K562 (cell line): ENCODE measurements at regions not wholly inside any gene's neighbourhood (a gene's known extent, or its start where the extent isn't known, plus 50 kb on each side); places are given as distances from the start of the nearest gene placed in this dataset.

ENCODE experiments used
- NR1H2 ChIP-seq: sonication (generic); formaldehyde crosslinking; IDR thresholded peaks from 2 replicates; pipeline ENCODE4 v1.4.0; 2020; ENCODE audit warnings: mild to moderate bottlenecking, missing genetic modification reagents
- TEAD2 ChIP-seq: fragments of 450-650 bp; IDR thresholded peaks from 2 replicates; pipeline ENCODE4 v1.6.1; 2016; ENCODE audit warnings: missing genetic modification characterization, control low read depth, missing compliant biosample characterization
- TF ChIP-seq, protein P1 (sequence below), 2 experiments: fragments of 450-650 bp; formaldehyde crosslinking in 1 of 2; IDR thresholded peaks; 2 replicates each; pipeline versions ENCODE4 v1.4.0 to v1.6.1; 2014 to 2020; ENCODE audit warnings: mild to moderate bottlenecking in 2 of 2, borderline replicate concordance in 1 of 2, low read depth in 1 of 2
- TF ChIP-seq, protein P2 (sequence below): sonication (generic); formaldehyde crosslinking; IDR thresholded peaks from 2 replicates; pipeline ENCODE4 v1.8.0; 2022; ENCODE audit warnings: mild to moderate bottlenecking, missing genetic modification reagents, borderline replicate concordance

DNA sequence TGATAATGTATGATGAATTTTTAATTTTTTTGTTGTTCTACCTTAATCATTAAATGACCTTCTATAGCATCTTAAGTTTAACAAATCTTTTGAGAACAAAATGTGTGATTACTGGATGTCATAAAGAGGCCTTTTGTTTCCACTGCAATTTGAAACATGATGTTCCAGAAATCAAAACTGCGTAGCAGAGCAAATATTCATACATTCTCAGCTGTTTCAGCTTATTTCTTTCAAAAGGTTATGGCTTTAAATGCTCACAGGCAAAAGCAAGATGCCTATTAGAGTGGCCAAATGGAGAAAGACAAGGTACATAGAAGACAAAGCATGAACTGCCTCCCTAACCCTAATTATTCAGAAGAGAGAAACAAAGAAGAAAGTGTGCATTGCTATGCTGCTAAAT lies 233.0 kb upstream of the SLC7A11 start (continued):
- TF ChIP-seq, protein P1, sequence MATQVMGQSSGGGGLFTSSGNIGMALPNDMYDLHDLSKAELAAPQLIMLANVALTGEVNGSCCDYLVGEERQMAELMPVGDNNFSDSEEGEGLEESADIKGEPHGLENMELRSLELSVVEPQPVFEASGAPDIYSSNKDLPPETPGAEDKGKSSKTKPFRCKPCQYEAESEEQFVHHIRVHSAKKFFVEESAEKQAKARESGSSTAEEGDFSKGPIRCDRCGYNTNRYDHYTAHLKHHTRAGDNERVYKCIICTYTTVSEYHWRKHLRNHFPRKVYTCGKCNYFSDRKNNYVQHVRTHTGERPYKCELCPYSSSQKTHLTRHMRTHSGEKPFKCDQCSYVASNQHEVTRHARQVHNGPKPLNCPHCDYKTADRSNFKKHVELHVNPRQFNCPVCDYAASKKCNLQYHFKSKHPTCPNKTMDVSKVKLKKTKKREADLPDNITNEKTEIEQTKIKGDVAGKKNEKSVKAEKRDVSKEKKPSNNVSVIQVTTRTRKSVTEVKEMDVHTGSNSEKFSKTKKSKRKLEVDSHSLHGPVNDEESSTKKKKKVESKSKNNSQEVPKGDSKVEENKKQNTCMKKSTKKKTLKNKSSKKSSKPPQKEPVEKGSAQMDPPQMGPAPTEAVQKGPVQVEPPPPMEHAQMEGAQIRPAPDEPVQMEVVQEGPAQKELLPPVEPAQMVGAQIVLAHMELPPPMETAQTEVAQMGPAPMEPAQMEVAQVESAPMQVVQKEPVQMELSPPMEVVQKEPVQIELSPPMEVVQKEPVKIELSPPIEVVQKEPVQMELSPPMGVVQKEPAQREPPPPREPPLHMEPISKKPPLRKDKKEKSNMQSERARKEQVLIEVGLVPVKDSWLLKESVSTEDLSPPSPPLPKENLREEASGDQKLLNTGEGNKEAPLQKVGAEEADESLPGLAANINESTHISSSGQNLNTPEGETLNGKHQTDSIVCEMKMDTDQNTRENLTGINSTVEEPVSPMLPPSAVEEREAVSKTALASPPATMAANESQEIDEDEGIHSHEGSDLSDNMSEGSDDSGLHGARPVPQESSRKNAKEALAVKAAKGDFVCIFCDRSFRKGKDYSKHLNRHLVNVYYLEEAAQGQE (IDR thresholded peaks at IDR 0.05; ENCODE audit: borderline replicate concordance): no peak
- TF ChIP-seq, protein P1 (CRISPR knock-in tag; IDR thresholded peaks at IDR 0.05; ENCODE audit: low read depth): no peak
- TF ChIP-seq, protein P2, sequence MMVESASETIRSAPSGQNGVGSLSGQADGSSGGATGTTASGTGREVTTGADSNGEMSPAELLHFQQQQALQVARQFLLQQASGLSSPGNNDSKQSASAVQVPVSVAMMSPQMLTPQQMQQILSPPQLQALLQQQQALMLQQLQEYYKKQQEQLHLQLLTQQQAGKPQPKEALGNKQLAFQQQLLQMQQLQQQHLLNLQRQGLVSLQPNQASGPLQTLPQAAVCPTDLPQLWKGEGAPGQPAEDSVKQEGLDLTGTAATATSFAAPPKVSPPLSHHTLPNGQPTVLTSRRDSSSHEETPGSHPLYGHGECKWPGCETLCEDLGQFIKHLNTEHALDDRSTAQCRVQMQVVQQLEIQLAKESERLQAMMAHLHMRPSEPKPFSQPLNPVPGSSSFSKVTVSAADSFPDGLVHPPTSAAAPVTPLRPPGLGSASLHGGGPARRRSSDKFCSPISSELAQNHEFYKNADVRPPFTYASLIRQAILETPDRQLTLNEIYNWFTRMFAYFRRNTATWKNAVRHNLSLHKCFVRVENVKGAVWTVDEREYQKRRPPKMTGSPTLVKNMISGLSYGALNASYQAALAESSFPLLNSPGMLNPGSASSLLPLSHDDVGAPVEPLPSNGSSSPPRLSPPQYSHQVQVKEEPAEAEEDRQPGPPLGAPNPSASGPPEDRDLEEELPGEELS (CRISPR knock-in tag): no peak
- TF ChIP-seq NR1H2 (CRISPR knock-in tag): no peak
- TF ChIP-seq TEAD2 (tag): no peak
